DOHH2 (cell line): ENCODE measurements at regions not wholly inside any gene's neighbourhood (a gene's known extent, or its start where the extent isn't known, plus 50 kb on each side); places are given as distances from the start of the nearest gene placed in this dataset.

Experiments
- H3F3A ChIP-seq: fragments of 200-600 bp; sonication (generic), shearing (Covaris generic); 2 replicates; pipeline ENCODE4 v1.6.0; 2016; ENCODE audit warnings: antibody characterized with exemption, mild to moderate bottlenecking; ENCODE audit not compliant: control insufficient read depth, insufficient read depth
- H3K27ac ChIP-seq: fragments of 200-600 bp; sonication (generic); 2 replicates; pipeline ENCODE4 v1.5.1; 2014; ENCODE audit warnings: low read depth, mild to moderate bottlenecking, low read length, moderate library complexity
- H3K27me3 ChIP-seq: fragments of 200-600 bp; sonication (generic); 2 replicates; pipeline ENCODE4 v1.6.1; 2014; ENCODE audit warnings: mild to moderate bottlenecking, low read length, mixed read lengths; ENCODE audit not compliant: control insufficient read depth
- H3K36me3 ChIP-seq: fragments of 200-600 bp; sonication (generic); 2 replicates; pipeline ENCODE4 v1.6.1; 2014; ENCODE audit warnings: mild to moderate bottlenecking, low read length, moderate library complexity, mixed read lengths; ENCODE audit not compliant: control insufficient read depth
- H3K4me1 ChIP-seq: fragments of 200-600 bp; sonication (generic); 2 replicates; pipeline ENCODE4 v1.6.1; 2014; ENCODE audit warnings: mild to moderate bottlenecking, low read length, mixed read lengths; ENCODE audit not compliant: control insufficient read depth
- H3K4me2 ChIP-seq: fragments of 200-600 bp; sonication (generic); 2 replicates; pipeline ENCODE4 v1.6.0; 2014; ENCODE audit warnings: mild to moderate bottlenecking, low read length, moderate library complexity
- H3K4me3 ChIP-seq: fragments of 200-600 bp; sonication (generic); 2 replicates; pipeline ENCODE4 v1.5.1; 2014; ENCODE audit warnings: mild to moderate bottlenecking, low read length, mixed read lengths
- H3K79me2 ChIP-seq: fragments of 200-600 bp; sonication (generic); 2 replicates; pipeline ENCODE4 v1.6.1; 2014; ENCODE audit warnings: mild to moderate bottlenecking, low read length, mixed read lengths; ENCODE audit not compliant: control insufficient read depth
- H3K9me2 ChIP-seq: fragments of 200-600 bp; sonication (generic); replicated peaks from 2 replicates; pipeline ENCODE4 v1.6.1; 2014; ENCODE audit warnings: mild to moderate bottlenecking, low read length, mixed read lengths; ENCODE audit not compliant: control insufficient read depth
- H3K9me3 ChIP-seq: fragments of 200-600 bp; sonication (generic); 2 replicates; pipeline ENCODE4 v1.6.1; 2014; ENCODE audit warnings: antibody characterized with exemption, low read length, mixed read lengths; ENCODE audit not compliant: control insufficient read depth, insufficient read depth
- H4K20me1 ChIP-seq: fragments of 200-600 bp; sonication (generic); 2 replicates; pipeline ENCODE4 v1.6.0; 2014; ENCODE audit warnings: low read depth, mild to moderate bottlenecking, antibody characterized with exemption, low read length, moderate library complexity; ENCODE audit not compliant: control insufficient read depth, insufficient read depth
- EZH2phosphoT487 ChIP-seq: fragments of 200-600 bp; sonication (generic); IDR thresholded peaks from 2 replicates; pipeline ENCODE4 v1.6.1; 2017; ENCODE audit warnings: borderline replicate concordance, mild to moderate bottlenecking, antibody characterized with exemption, low read length, moderate library complexity, mixed read lengths
- TF ChIP-seq, protein P1 (sequence below): fragments of 200-600 bp; sonication (generic); IDR thresholded peaks from one replicate; pipeline ENCODE4 v1.5.1; 2014; ENCODE audit warnings: antibody characterized with exemption, mild to moderate bottlenecking, low read depth, low read length; ENCODE audit not compliant: poor library complexity, severe bottlenecking

- Histone ChIP-seq H4K20me1 (no peaks in the 10 kb centered on the region), H3K79me2 (no peaks in the 10 kb centered on the region), H3K27me3 (no peaks in the 10 kb centered on the region), H3K9me2 (no peaks in the 10 kb centered on the region), H3K4me2 (no peak overlapping the region), H3K27ac (no peak overlapping the region), H3K4me3 (no peak overlapping the region), H3F3A (no peaks in the 10 kb centered on the region), H3K36me3 (no peaks in the 10 kb centered on the region), H3K9me3 (no peaks in the 10 kb centered on the region), H3K4me1 (no peaks in the 10 kb centered on the region)
- TF ChIP-seq, protein P1, sequence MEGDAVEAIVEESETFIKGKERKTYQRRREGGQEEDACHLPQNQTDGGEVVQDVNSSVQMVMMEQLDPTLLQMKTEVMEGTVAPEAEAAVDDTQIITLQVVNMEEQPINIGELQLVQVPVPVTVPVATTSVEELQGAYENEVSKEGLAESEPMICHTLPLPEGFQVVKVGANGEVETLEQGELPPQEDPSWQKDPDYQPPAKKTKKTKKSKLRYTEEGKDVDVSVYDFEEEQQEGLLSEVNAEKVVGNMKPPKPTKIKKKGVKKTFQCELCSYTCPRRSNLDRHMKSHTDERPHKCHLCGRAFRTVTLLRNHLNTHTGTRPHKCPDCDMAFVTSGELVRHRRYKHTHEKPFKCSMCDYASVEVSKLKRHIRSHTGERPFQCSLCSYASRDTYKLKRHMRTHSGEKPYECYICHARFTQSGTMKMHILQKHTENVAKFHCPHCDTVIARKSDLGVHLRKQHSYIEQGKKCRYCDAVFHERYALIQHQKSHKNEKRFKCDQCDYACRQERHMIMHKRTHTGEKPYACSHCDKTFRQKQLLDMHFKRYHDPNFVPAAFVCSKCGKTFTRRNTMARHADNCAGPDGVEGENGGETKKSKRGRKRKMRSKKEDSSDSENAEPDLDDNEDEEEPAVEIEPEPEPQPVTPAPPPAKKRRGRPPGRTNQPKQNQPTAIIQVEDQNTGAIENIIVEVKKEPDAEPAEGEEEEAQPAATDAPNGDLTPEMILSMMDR: no peak
- TF ChIP-seq EZH2phosphoT487: no peak
Observed at GRCh38 chr16:54356391-54356790, 69.8 kb upstream of the IRX3 start.

GRCh38 chr16:54355251-54355650 is 68.7 kb upstream of the IRX3 start:
- Histone ChIP-seq H4K20me1 (no peaks in the 10 kb centered on the region), H3K27me3 (no peaks in the 10 kb centered on the region), H3K27ac (no peak overlapping the region), H3K79me2 (no peaks in the 10 kb centered on the region), H3K4me1 (no peaks in the 10 kb centered on the region), H3K9me2 (no peaks in the 10 kb centered on the region), H3F3A (no peaks in the 10 kb centered on the region), H3K4me2 (no peak overlapping the region), H3K9me3 (no peaks in the 10 kb centered on the region), H3K36me3 (no peaks in the 10 kb centered on the region), H3K4me3 (no peak overlapping the region)
- TF ChIP-seq, protein P1: no peak
- no peak for TF ChIP-seq EZH2phosphoT487

GRCh38 chr16:54353097-54353496 is 66.5 kb upstream of the IRX3 start:
- H3K4me2 ChIP-seq: no peak overlapping the region
- no peaks in the 10 kb centered on the region for H3K9me3 ChIP-seq
- no peaks in the 10 kb centered on the region for H3K27me3 ChIP-seq
- no peaks in the 10 kb centered on the region for H3K79me2 ChIP-seq
- no peaks in the 10 kb centered on the region for H3F3A ChIP-seq
- no peaks in the 10 kb centered on the region for H3K9me2 ChIP-seq
- no peak overlapping the region for H3K27ac ChIP-seq
- H4K20me1 ChIP-seq: no peaks in the 10 kb centered on the region
- no peaks in the 10 kb centered on the region for H3K36me3 ChIP-seq
- H3K4me3 ChIP-seq: no peak overlapping the region
- TF ChIP-seq EZH2phosphoT487: no peak
- TF ChIP-seq, protein P1: no peak
- H3K4me1 ChIP-seq: no peaks in the 10 kb centered on the region

DNA sequence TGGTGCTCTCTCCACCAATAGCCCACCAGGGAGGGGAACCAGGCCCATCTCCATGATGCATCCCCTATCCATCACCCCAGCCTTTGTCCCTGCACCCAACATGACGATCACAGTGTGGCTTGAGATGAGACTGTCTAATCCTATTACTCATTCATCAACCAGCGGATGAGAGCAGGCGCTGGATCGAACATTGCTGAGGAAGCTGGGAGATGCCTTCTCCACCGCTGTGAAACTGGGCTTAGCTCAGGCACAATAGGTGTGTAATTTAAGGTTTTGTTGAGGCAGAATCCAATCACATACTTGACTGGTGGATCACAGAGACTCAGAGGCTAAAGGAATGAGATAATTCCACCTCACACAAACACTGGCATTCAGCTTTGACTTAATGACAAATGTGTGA is 64.6 kb upstream of the IRX3 start:
- TF ChIP-seq, protein P1: no peak
- TF ChIP-seq EZH2phosphoT487: no peak
- no peak overlapping the region for H3K4me2 ChIP-seq
- no peaks in the 10 kb centered on the region for H3K9me3 ChIP-seq
- no peak overlapping the region for H3K27ac ChIP-seq
- no peaks in the 10 kb centered on the region for H3K79me2 ChIP-seq
- H4K20me1 ChIP-seq: no peaks in the 10 kb centered on the region
- no peaks in the 10 kb centered on the region for H3K4me1 ChIP-seq
- no peaks in the 10 kb centered on the region for H3F3A ChIP-seq
- H3K36me3 ChIP-seq: no peaks in the 10 kb centered on the region
- no peaks in the 10 kb centered on the region for H3K27me3 ChIP-seq
- H3K9me2 ChIP-seq: no peaks in the 10 kb centered on the region
- H3K4me3 ChIP-seq: no peak overlapping the region
